Stimulated activated CD8-positive, alpha-beta memory T cell treated with anti-CD3 and anti-CD28 coated beads, Interleukin-15, amount 100 ng/mL, for 24 hours (primary cell): ENCODE measurements at regions not wholly inside any gene's neighbourhood (a gene's known extent, or its start where the extent isn't known, plus 50 kb on each side); places are given as distances from the start of the nearest gene placed in this dataset.
"Not testable (repeated sequence)": the region's sequence is repeated elsewhere in the genome, so short reads cannot be mapped to it uniquely, and the experiment has no call there.

ENCODE experiments used
- DNase-seq: peaks from one replicate; pipeline ENCODE4 v3.0.0-alpha.2; 2020; ENCODE audit warnings: low read depth

DNA sequence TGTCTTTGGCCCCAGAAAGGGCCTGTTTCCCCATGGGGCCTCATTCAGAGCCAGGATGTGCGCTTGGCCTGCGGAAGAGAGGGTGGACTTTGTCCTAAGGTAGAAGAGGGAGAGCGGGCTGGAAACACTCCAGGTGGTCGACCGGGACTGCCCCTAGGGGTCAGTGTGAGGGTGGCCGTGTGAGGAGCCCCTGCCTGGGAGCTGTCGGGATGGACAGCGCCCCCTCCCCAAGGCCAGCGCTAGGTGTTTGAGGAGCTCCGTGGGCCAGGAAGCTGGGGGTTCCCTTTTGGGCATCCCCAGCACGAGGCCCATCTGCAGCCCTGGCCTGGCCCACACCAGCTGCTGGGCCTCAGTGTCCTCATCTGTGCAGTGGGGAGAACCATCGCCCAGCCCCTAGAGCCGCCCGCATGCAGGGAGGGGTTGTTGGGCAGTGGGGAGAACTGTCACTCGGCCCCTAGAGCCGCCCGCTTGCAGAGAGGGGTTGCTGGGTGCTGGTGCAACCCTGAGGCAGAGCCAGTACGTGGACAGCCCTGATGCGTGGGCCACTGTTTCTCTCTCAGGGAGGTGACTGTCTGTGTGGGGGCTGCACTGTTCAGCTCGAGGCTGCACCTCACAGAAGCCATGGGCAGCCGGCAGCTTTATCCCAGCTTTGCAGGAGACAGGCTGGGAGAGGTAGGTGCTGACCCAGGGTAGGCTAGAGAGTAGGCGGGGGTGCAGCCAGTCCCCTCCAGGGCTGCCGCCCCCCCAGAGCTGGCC lies 1319.9 kb downstream of the BRD1 start:
- no peak for DNase-seq

GRCh38 chr22:48507171-48507570 lies 1320.5 kb downstream of the BRD1 start:
- DNase-seq = no peak

DNA sequence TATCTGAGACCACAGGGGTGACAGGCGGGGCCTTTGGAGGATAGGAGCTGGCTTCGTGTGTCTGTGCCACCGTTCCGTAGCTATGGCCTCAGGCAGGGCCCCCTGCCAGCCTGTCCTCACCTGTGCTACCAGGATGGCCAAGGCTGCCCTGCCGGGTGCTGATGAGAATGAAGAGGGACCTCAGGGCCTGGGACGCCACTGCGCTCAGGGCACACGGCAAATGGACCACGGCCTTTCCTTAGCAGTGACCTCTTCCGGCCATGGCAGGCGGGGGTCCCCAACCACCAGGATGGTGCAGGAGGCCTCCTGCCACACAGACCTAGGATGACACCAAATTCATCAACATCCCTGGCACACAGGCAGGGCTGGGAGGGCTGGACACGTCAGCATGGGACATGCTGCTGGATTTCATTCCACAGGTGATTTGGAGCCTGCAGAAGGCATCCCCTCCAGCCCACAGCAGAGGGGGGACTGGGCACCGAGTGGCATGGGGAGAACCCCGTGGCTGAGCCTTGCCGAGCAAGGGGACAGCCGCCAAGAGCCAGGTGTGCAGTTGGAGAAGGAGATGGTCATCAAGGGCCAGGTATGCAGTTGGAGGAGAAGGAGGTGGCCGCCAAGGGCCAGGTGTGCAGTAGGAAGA lies 1321.0 kb downstream of the BRD1 start:
- no peak for DNase-seq

GRCh38 chr22:48505891-48506290 lies 1321.8 kb downstream of the BRD1 start:
- no peak for DNase-seq

GRCh38 chr22:48504519-48505140 lies 1323.0 kb downstream of the BRD1 start:
- DNase-seq = no peak

GRCh38 chr22:48503876-48504275 lies 1323.8 kb downstream of the BRD1 start:
- DNase-seq = no peak

- DNase-seq = no peak
Observed at GRCh38 chr22:48503035-48503625, 1324.5 kb downstream of the BRD1 start.

- DNase-seq = no peak
Observed at GRCh38 chr22:48501231-48501750, 1326.4 kb downstream of the BRD1 start.

- no peak for DNase-seq
Observed at GRCh38 chr22:48500471-48501230, 1327.0 kb downstream of the BRD1 start.

GRCh38 chr22:48499456-48500425 lies 1327.9 kb downstream of the BRD1 start:
- DNase-seq = no peak

- DNase-seq = no peak
Observed at GRCh38 chr22:48498526-48499331, 1328.9 kb downstream of the BRD1 start.

- not testable (repeated sequence) for DNase-seq
Observed at GRCh38 chr22:48497743-48498520, 1329.7 kb downstream of the BRD1 start.

DNA sequence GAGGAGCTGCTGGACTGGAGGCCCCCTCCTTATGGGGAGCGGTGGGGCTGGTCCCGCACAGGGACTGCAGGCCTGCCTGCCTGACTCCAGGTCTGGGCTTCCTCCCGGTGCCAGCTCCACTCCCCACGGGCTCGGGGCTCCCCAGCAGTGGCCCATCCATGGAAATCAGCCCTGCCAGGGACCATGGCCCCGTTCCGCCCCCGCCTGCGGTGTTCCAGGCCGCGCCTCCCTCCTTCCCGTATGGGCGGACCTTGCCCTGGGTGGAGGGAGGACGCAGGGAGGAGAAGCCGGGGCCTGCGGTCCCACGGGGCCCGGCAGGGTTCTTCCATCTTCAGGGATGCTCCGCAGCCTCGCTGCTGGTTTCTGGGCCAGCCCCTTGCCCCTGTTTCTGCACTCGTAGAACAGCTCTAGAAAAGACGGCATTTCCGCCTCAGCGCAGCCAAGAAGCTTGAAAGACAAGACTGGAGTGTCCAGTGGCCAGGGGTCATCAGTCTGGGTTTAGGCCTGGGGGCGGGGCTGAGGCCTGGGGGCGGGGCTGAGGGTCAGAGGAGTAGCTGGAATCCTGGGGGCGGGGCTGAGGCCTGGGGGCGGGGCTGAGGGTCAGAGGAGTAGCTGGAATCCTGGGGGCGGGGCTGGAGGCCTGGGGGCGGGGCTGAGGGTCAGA lies 1330.6 kb downstream of the BRD1 start:
- DNase-seq = no peak

DNA sequence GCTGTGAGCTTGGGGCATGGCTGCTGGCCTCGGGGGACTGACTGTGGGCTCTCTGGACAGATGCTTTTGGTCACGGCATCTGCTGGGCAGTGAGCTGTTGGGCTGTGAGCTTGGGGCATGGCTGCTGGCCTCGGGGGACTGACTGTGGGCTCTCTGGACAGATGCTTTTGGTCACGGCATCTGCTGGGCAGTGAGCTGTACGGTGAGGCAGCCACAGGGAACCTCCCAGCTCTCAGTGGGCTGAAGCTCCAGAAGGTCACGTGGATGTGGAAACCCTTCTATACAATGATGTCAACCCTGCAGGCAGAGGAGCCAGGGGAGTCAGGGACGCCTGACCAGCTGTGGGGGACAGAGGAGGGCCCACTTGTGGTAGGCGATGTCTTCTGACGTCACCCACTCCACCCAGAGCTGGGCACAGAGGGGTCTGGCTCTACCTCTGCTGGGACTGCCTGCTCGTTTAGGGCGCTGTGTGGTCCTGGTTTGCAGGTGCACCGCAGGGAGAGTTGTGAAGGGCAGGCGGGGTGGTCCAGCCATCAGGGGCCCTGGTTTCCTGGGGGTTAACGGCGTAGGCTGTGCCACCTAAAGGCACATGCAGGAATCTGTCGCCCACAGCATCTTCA lies 1331.3 kb downstream of the BRD1 start:
- no peak for DNase-seq

GRCh38 chr22:48495751-48496080 lies 1332.0 kb downstream of the BRD1 start:
- no peak for DNase-seq

GRCh38 chr22:48494968-48495750 lies 1332.5 kb downstream of the BRD1 start:
- DNase-seq = no peak

GRCh38 chr22:48494256-48494967 lies 1333.3 kb downstream of the BRD1 start:
- no peak for DNase-seq
